OCI-LY7 (cell line): ENCODE measurements at regions not wholly inside any gene's neighbourhood (a gene's known extent, or its start where the extent isn't known, plus 50 kb on each side); places are given as distances from the start of the nearest gene placed in this dataset.

ENCODE experiments used
- BruUV-seq: library from RNA; stranded (reverse); fragments of 400-500 nt; replicated peaks from 2 replicates; lab custom pipeline; 2021; lab: Mats Ljungman, UMichigan
- CTCF ChIA-PET: fragments of 300-600 bp; sonication (Branson Sonifier 250); formaldehyde crosslinking; loops from one replicate; lab custom pipeline; 2022; ENCODE audit warnings: antibody characterized with exemption; ENCODE audit not compliant: unreplicated experiment; lab: Charles Lee
- POLR2A ChIA-PET: fragments of 300-600 bp; sonication (Branson Sonifier 250); formaldehyde crosslinking; loops from one replicate; lab custom pipeline; 2022; ENCODE audit warnings: antibody characterized with exemption; lab: Charles Lee
- DNase-seq: peaks from one replicate; pipeline ENCODE4 v3.0.0-alpha.2; 2015; ENCODE audit warnings: low spot score
- H2AFZ ChIP-seq: fragments of 200-600 bp; sonication (generic), shearing (Covaris generic); 2 replicates; pipeline ENCODE4 v1.6.1; 2014; ENCODE audit warnings: mild to moderate bottlenecking, antibody characterized with exemption, low read length, moderate library complexity
- H3K27ac ChIP-seq: fragments of 200-600 bp; sonication (generic); 2 replicates; pipeline ENCODE4 v1.5.1; 2014; ENCODE audit warnings: mixed run types, low read depth, mild to moderate bottlenecking, moderate library complexity, low read length, inconsistent platforms; ENCODE audit not compliant: poor library complexity, severe bottlenecking
- H3K36me3 ChIP-seq: fragments of 200-600 bp; sonication (generic); 2 replicates; pipeline ENCODE4 v1.6.1; 2014; ENCODE audit warnings: mild to moderate bottlenecking, antibody characterized with exemption, low read length, moderate library complexity, mixed read lengths; ENCODE audit not compliant: insufficient read depth
- H3K4me1 ChIP-seq: fragments of 200-600 bp; sonication (generic); 2 replicates; pipeline ENCODE4 v1.5.1; 2014; ENCODE audit warnings: mild to moderate bottlenecking, low read length; ENCODE audit not compliant: insufficient read depth, poor library complexity, severe bottlenecking
- H3K4me2 ChIP-seq: fragments of 200-600 bp; sonication (generic); 2 replicates; pipeline ENCODE4 v1.6.1; 2014; ENCODE audit warnings: mild to moderate bottlenecking, low read length
- H3K4me3 ChIP-seq: fragments of 200-600 bp; sonication (generic); 2 replicates; pipeline ENCODE4 v1.5.1; 2014; ENCODE audit warnings: mild to moderate bottlenecking, low read depth, low read length; ENCODE audit not compliant: poor library complexity, severe bottlenecking
- H3K79me2 ChIP-seq: fragments of 200-600 bp; sonication (generic); 2 replicates; pipeline ENCODE4 v1.6.1; 2016; ENCODE audit warnings: low read depth, mild to moderate bottlenecking, low read length, moderate library complexity, mixed read lengths; ENCODE audit not compliant: insufficient read depth
- H3K9me2 ChIP-seq: fragments of 200-600 bp; sonication (generic); 2 replicates; pipeline ENCODE4 v1.6.1; 2016; ENCODE audit warnings: mild to moderate bottlenecking, low read length, mixed read lengths; ENCODE audit not compliant: insufficient read depth
- H3K9me3 ChIP-seq: fragments of 200-600 bp; sonication (generic); 2 replicates; pipeline ENCODE4 v1.6.1; 2014; ENCODE audit warnings: mild to moderate bottlenecking, mixed run types, low read length, mixed read lengths
- H4K20me1 ChIP-seq: fragments of 200-600 bp; sonication (generic); 2 replicates; pipeline ENCODE4 v1.6.1; 2014; ENCODE audit warnings: mild to moderate bottlenecking, antibody characterized with exemption, low read length, moderate library complexity, mixed read lengths; ENCODE audit not compliant: insufficient read depth
- EZH2phosphoT487 ChIP-seq: fragments of 200-600 bp; sonication (generic); IDR thresholded peaks from 2 replicates; pipeline ENCODE4 v1.6.1; 2018; ENCODE audit warnings: low read depth, borderline replicate concordance, mild to moderate bottlenecking, mixed run types, antibody characterized with exemption, low read length, moderate library complexity, mixed read lengths
- intact Hi-C: fragments of 100-400 bp; cut with micrococcal nuclease; formaldehyde crosslinking; loops from one replicate; pipeline ENCODE4 v1.10.0; 2022; ENCODE audit not compliant: unreplicated experiment
- TF ChIP-seq, protein P1 (sequence below): fragments of 200-600 bp; sonication (generic); conservative IDR thresholded peaks from 2 replicates; pipeline ENCODE4 v1.5.1; 2014; ENCODE audit warnings: mild to moderate bottlenecking, antibody characterized with exemption, low read length, moderate library complexity, mixed read lengths

DNA sequence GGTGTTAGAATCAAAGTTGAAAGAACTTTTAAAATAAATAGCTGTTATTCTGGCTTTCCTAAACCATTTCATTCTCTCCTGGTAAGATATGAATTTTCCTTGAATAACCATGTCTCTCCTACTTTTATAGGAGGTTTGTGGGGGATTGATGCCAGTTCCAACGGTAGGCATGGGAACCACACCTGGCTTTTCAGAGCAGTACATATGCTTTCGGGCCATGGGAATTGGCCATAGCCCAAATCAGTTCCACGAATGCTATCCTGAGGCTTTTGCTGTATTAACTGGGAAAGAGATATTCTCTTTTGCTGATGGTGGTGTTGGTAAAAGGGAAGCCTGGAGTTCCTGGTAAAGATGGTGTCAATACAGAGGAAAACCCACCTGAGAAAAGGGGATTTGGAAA, 396.2 kb upstream of the ZNF385D start:
- Histone ChIP-seq H3K4me2 (no peak overlapping the region), H3K4me3 (no peak overlapping the region), H3K79me2 (no peaks in the 10 kb centered on the region), H4K20me1 (no peaks in the 10 kb centered on the region), H3K36me3 (no peaks in the 10 kb centered on the region), H3K27ac (no peak overlapping the region), H3K9me3 (no peaks in the 10 kb centered on the region), H3K9me2 (no peaks in the 10 kb centered on the region), H3K4me1 (no peaks in the 10 kb centered on the region), H2AFZ (no peak overlapping the region)
- intact Hi-C loops: no loop called here
- DNase-seq: no peak
- ChIA-PET POLR2A (no interaction called here), CTCF (no interaction called here)
- no TSS peak for BruUV-seq
- no peak for TF ChIP-seq EZH2phosphoT487
- TF ChIP-seq, protein P1, sequence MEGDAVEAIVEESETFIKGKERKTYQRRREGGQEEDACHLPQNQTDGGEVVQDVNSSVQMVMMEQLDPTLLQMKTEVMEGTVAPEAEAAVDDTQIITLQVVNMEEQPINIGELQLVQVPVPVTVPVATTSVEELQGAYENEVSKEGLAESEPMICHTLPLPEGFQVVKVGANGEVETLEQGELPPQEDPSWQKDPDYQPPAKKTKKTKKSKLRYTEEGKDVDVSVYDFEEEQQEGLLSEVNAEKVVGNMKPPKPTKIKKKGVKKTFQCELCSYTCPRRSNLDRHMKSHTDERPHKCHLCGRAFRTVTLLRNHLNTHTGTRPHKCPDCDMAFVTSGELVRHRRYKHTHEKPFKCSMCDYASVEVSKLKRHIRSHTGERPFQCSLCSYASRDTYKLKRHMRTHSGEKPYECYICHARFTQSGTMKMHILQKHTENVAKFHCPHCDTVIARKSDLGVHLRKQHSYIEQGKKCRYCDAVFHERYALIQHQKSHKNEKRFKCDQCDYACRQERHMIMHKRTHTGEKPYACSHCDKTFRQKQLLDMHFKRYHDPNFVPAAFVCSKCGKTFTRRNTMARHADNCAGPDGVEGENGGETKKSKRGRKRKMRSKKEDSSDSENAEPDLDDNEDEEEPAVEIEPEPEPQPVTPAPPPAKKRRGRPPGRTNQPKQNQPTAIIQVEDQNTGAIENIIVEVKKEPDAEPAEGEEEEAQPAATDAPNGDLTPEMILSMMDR: no peak

DNA sequence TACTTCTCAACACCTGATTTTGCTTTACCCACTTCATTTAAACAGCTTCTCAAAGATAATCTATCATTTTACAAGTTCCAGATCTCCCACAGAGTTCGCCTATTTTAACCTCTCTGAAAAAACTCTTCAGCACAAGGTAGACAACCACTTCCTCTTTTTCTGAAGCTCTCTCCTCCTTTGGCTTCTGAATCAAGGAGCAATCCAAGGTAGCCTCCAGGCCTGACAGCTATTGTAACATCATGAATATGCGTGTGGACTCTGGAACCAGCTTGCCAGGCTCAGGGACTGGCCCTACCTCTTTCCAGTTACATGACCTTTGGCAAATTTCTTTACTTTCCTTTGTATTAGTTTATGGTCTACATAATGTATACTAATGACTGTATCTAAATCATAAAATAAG, 405.9 kb upstream of the ZNF385D start:
- Histone ChIP-seq H2AFZ (no peak overlapping the region), H3K4me1 (no peaks in the 10 kb centered on the region), H3K36me3 (no peaks in the 10 kb centered on the region), H3K9me3 (no peaks in the 10 kb centered on the region), H3K4me3 (no peak overlapping the region), H3K27ac (no peak overlapping the region), H3K9me2 (no peaks in the 10 kb centered on the region), H3K4me2 (no peak overlapping the region), H3K79me2 (no peaks in the 10 kb centered on the region), H4K20me1 (no peaks in the 10 kb centered on the region)
- ChIA-PET CTCF (no interaction called here), POLR2A (no interaction called here)
- BruUV-seq: no TSS peak
- no peak for TF ChIP-seq EZH2phosphoT487
- TF ChIP-seq, protein P1: no peak
- DNase-seq: no peak
- intact Hi-C loops: no loop called here

DNA sequence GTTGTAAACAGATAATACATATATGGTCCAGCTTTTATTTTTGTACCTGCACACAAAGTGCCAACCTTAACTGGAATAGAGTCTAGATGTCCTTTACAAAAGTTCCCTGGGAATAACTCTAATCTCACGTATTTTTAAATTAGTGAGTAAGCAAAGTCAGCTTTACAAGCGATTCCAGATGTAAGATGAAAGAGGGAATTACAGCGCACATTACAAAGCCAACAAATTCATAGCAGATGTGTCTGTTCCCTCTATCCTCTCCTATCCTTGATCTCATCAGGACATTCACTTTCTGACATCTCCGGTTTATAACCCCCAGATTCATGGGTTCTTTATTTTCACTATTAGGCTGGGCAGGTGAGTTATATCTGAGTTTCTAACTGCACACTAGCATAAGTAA, 406.8 kb upstream of the ZNF385D start:
- intact Hi-C loops: no loop called here
- ChIA-PET POLR2A (no interaction called here), CTCF (no interaction called here)
- no peaks in the 10 kb centered on the region for H3K36me3 ChIP-seq
- no peaks in the 10 kb centered on the region for H4K20me1 ChIP-seq
- no peaks in the 10 kb centered on the region for H3K79me2 ChIP-seq
- no peak overlapping the region for H3K4me2 ChIP-seq
- no TSS peak for BruUV-seq
- no peak overlapping the region for H3K4me3 ChIP-seq
- H3K9me2 ChIP-seq: no peaks in the 10 kb centered on the region
- no peak overlapping the region for H3K27ac ChIP-seq
- no peak for TF ChIP-seq EZH2phosphoT487
- TF ChIP-seq, protein P1: no peak
- no peak overlapping the region for H2AFZ ChIP-seq
- no peaks in the 10 kb centered on the region for H3K9me3 ChIP-seq
- H3K4me1 ChIP-seq: no peaks in the 10 kb centered on the region
- DNase-seq: no peak
